NCI-H1436 treated with DMSO at 0.1 percent for 48 hours (cell line): ENCODE measurements at regions not wholly inside any gene's neighbourhood (a gene's known extent, or its start where the extent isn't known, plus 50 kb on each side); places are given as distances from the start of the nearest gene placed in this dataset.
"Not testable (repeated sequence)": the region's sequence is repeated elsewhere in the genome, so short reads cannot be mapped to it uniquely, and the experiment has no call there.

Source experiments
- DNase-seq: peaks from one replicate; lab custom pipeline; 2025; lab: John Stamatoyannopoulos, UW

DNA sequence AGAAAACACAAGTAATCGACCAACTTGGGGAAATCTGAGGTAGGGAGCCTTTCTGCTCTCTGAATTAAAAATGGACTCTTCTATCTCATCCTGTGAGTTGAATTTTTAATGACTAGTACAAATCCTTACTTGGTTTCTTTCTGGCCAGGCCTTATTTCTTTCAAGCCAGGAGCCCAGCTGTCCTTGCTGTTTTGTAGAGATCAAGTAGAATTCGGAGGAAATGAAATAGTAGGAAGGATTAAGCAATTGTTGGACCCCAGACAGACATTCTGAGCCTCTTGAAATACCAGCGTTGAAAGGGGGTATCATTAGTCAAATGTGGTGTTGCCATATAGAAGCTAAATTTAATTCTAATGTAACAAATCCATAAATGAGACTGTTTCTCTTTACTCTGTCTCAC lies 53.7 kb upstream of the SMIM15 start:
- no peak for DNase-seq

- DNase-seq, result no peak
These were observed 54.5 kb upstream of the SMIM15 start for GRCh38 chr5:61216741-61217140.

GRCh38 chr5:61217214-61217613 lies 54.9 kb upstream of the SMIM15 start:
- DNase-seq, result no peak

DNA sequence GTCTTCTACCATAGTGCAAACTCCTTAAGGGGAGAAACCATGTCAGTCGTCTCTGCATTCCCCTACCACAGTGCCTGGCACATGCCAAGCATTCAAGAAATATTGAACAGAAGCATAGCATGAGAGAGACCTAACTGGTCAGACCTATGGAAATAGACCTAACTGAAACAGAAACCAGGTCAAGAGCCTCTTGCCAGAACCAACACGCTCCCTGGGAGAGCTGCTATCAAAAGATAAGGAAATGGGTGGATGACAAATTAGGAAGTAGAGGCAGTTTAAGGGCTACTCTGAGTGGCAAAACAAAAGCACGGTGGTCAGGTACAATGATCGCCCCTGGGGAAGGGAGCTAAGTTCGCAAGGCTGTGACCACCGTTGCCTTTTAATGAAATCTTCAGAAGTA lies 66.0 kb upstream of the SMIM15 start:
- no peak for DNase-seq

- no peak for DNase-seq
These were observed 66.5 kb upstream of the SMIM15 start for GRCh38 chr5:61228691-61229280.

GRCh38 chr5:61229416-61229815 lies 67.1 kb upstream of the SMIM15 start:
- no peak for DNase-seq

DNA sequence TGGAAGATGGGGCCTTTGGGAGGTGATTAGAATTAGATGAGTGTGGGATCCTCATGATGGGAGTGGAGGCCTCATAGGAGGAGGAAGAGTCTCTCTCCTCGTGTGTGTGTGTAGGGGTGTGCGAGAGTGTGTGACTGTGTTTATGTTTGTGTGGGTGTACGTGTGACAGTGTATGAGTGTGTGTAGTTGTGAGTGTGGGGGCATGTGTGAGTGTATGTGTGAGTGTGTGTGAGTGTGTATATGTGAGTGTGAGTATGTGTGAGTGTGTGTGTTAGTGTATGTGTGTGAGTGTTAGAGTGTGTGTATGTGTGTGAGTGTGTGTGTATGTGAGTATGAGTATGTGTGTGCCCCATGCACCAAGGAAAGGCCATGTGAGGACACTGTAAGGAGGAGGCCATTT lies 68.2 kb upstream of the SMIM15 start:
- no peak for DNase-seq

- DNase-seq, result no peak
These were observed 69.5 kb upstream of the SMIM15 start for GRCh38 chr5:61231813-61232212.

DNA sequence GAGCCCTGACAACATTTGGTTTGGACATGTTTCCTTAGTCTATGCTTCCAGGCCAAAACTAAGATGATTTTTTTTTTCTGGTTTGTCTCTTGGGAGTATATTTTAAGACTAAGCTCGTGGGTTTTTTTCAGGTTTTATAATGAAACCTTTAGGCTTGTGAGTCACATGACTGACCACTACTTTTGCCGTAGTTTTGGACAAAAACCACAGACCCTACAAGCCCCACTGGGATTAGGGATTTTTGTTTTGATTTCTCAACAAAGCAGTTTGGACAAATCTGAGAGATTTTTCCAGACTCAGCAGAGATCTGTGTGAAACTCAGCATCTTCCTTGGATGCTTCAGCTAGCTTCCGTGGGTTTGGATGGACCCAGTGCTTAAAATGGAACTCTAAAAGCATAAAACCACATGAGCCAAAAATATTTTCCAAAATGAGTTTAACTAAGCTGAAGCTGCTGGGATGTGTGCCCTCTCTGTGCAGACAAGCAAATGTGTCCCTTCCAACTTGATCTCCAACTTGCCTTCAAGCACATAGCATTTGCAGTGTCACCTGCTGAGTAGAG lies 70.3 kb upstream of the SMIM15 start:
- DNase-seq, result no peak

DNA sequence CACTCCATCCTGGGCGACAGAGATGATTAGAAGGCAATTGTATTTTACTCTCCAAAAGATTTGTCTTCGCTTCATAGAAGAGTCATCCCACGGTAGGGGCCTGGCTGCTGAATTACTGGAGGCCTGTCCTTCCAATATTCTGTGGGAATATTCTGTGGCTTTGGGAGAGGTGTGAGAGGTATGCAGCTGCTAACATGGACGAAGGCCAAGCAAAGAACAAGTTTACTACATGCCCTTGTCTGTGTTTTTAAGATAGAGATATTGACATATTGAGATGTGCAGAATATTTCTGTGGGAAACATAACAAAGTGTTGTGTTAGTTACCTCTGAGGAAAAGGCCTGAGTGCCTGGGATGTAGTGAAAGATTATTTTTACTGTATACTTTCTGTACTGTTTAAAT lies 71.8 kb upstream of the SMIM15 start:
- no peak for DNase-seq

DNA sequence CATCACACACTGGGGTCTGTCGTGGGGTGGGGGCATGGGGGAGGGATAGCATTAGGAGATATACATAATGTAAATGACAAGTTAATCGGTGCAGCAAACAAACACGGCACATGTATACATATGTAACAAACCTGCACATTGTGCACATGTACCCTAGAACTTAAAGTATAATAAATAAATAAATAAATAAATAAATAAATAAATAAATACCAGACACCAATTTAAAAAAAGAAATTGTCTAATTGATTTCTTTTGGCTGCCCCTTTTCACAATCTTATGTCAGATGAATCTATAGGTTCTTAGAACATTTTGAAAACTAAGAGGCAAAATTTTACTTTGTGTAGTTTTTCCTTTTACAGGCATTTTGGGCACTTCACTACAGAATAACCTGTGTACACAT lies 74.4 kb upstream of the SMIM15 start:
- not testable (repeated sequence) for DNase-seq

- no peak for DNase-seq
These were observed 83.2 kb upstream of the SMIM15 start for GRCh38 chr5:61245486-61245885.

DNA sequence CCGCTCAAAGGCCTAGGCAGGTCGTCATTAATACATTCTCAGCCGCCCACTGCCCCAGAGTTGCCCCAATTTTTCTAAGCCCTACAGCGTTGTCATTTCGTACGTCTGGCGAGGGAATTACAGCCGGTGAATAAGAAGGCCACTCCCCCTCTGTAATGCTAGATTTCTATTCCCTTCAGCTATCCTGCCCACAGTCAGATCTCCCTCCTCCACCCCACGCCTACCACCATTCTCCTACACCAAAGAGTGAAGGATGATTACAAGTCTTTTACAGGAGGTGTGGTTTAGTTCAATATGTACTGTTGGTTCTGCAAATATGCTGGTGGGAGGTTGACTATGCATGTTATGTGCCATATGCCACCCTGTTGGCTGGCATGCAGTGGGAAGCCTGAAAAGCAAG lies 83.7 kb upstream of the SMIM15 start:
- DNase-seq, result no peak

DNA sequence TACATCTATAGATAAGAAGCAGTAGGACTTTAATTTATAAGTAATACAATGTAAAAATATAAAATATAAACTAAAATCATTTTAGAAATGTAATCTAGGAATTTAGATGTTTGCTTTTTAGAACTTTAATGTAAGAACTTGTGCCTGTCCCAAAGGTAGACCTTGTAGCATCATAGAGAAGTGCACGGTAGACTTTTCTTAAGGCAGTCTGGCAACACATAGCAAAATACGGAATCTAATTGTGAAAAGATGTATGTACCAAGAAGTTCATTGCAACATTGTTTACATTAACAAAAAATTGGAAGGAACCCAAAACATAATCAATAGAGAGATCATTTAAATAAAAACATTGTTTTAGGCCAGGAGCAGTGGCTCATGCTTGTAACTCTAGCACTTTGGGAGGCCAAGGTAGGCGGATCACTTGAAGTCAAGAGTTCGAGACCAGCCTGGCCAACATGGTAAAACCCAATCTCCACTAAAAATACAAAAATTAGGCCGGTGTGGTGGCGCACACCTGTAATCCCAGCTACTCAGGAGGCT lies 84.6 kb upstream of the SMIM15 start:
- no peak for DNase-seq

GRCh38 chr5:61251874-61252642 lies 80.0 kb upstream of the ZSWIM6 start:
- no peak for DNase-seq

- no peak for DNase-seq
These were observed 79.5 kb upstream of the ZSWIM6 start for GRCh38 chr5:61252643-61252925.

DNA sequence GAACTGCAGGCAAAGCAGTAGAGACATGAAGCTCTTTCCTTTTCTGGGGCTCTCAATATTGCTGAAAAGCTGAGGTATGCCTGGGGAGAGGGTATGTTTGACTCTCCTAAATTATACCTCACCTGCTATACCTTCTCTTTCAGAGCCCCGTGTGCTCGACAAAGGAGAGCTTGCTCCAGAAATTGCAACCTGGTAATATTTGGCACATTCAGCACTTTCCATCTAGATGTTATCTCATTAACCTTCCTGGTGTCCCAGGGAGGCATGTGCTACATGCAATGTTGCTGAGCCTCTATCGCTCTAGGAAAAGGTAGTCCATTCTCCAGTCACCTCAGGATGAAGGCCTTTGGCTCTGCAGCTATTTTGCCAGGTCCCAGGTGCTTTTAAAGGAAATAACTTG lies 78.5 kb upstream of the ZSWIM6 start:
- no peak for DNase-seq

GRCh38 chr5:61254969-61255555 lies 77.0 kb upstream of the ZSWIM6 start:
- no peak for DNase-seq

- DNase-seq, result no peak
These were observed 75.6 kb upstream of the ZSWIM6 start for GRCh38 chr5:61256474-61256873.

- no peak for DNase-seq
These were observed 74.6 kb upstream of the ZSWIM6 start for GRCh38 chr5:61257421-61257820.

DNA sequence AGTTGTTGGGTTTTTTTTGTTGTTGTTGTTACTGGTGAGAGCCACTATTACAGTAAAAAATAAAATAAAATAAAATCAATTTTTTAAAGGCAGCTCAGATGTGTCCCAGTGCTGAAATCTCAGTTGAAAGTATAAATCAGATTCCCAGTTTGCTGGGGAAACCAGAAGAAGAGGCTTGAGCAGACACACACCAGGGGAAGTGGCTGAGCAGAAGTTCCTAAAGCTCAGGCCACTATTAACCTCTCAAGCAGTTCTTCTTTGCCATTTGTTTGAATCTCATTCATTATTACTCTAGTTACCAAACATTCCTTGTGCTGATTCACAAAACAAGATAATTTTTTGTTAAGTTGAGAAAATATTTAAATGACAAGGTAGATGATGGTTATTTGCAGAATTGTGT lies 70.9 kb upstream of the ZSWIM6 start:
- DNase-seq, result no peak

DNA sequence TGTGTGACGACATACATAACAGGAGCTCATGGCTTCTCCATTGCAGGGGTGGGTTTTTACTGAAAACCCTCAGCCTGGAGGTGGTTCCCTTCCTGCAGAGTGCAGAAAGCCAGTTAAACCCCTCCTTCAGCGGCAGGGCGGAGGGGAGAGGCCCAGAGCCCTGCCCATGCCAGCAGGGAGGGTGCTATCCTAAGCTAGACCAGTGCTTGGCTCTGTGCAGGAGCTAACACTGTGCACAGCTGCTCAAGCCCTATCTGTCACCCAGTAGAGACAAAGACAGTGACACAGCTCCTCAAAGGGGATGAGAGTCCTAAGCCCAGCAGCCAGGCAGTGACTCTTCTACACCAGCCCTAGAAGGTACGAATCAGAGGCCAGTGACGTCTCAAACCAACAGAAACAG lies 70.0 kb upstream of the ZSWIM6 start:
- DNase-seq, result no peak

DNA sequence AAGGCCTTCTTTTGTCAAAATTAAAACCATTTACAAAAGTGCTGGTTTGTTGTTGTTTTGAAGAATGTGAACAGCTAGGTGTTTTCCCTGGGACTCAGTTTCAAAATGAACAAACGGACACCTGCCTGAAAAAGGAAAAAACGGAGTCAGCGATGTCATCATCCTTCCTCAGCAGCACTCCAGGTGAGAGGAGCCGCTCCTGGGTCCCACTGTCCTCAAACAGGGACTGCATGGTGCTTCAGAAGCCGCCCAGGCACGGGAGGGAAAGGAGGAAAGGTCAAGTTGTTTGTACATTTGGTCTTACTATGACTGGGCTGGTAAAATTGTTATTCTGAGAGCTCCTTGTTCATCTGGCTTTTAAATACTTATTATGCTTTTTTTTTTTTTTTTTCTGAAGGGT lies 69.0 kb upstream of the ZSWIM6 start:
- DNase-seq, result no peak
